ENCODE measurements at regions not wholly inside any gene's neighbourhood (a gene's known extent, or its start where the extent isn't known, plus 50 kb on each side); places are given as distances from the start of the nearest gene placed in this dataset.

- TF ChIP-seq CTCF (IDR thresholded peaks at IDR 0.05; ENCODE audit: low read depth, low read length) = no peak
- Histone ChIP-seq H3K27ac (no peak overlapping the region), H3K9me3 (ENCODE audit: low read depth) (no peaks in the 10 kb centered on the region), H3K4me1 (ENCODE audit: low read depth) (no peaks in the 10 kb centered on the region), H3K36me3 (no peaks in the 10 kb centered on the region), H3K27me3 (peaks cover 2% of the 10 kb centered on the region), H3K4me3 (no peak overlapping the region)
- DNase-seq (ENCODE audit: low read depth in 1 of 2, low spot score in 1 of 2) = no peak
Observed at GRCh38 chr20:48147311-48147710, 362.0 kb upstream of the SULF2 start.

GRCh38 chr20:48146877-48147276, 361.6 kb upstream of the SULF2 start:
- Histone ChIP-seq H3K9me3 (ENCODE audit: low read depth) (no peaks in the 10 kb centered on the region), H3K4me1 (ENCODE audit: low read depth) (no peaks in the 10 kb centered on the region), H3K27me3 (peaks cover 2% of the 10 kb centered on the region), H3K36me3 (no peaks in the 10 kb centered on the region), H3K4me3 (no peak overlapping the region), H3K27ac (no peak overlapping the region)
- no peak for DNase-seq (ENCODE audit: low read depth in 1 of 2, low spot score in 1 of 2)
- no peak for TF ChIP-seq CTCF (IDR thresholded peaks at IDR 0.05; ENCODE audit: low read depth, low read length)

- TF ChIP-seq CTCF (IDR thresholded peaks at IDR 0.05; ENCODE audit: low read depth, low read length) = no peak
- H3K4me1 ChIP-seq (ENCODE audit: low read depth) = no peaks in the 10 kb centered on the region
- H3K27me3 ChIP-seq = no peaks in the 10 kb centered on the region
Observed at GRCh38 chr20:48146308-48146707, 361.0 kb upstream of the SULF2 start.

GRCh38 chr20:48143435-48144081, 358.3 kb upstream of the SULF2 start:
- Histone ChIP-seq H3K9me3 (ENCODE audit: low read depth) (no peaks in the 10 kb centered on the region), H3K4me3 (no peak overlapping the region), H3K4me1 (ENCODE audit: low read depth) (no peaks in the 10 kb centered on the region), H3K27ac (no peak overlapping the region), H3K27me3 (no peaks in the 10 kb centered on the region), H3K36me3 (no peaks in the 10 kb centered on the region)
- DNase-seq (ENCODE audit: low read depth in 1 of 2, low spot score in 1 of 2) = no peak
- TF ChIP-seq CTCF (IDR thresholded peaks at IDR 0.05; ENCODE audit: low read depth, low read length) = no peak

More at GRCh38 chr20:48146308-48146707, 361.0 kb upstream of the SULF2 start:
- Histone ChIP-seq H3K9me3 (ENCODE audit: low read depth) (no peaks in the 10 kb centered on the region), H3K4me3 (no peak overlapping the region), H3K36me3 (no peaks in the 10 kb centered on the region), H3K27ac (no peak overlapping the region)
- DNase-seq (ENCODE audit: low read depth in 1 of 2, low spot score in 1 of 2) = no peak

GRCh38 chr20:48142516-48142773, 357.2 kb upstream of the SULF2 start:
- Histone ChIP-seq H3K36me3 (no peaks in the 10 kb centered on the region), H3K4me1 (ENCODE audit: low read depth) (no peaks in the 10 kb centered on the region), H3K27me3 (no peaks in the 10 kb centered on the region), H3K4me3 (no peak overlapping the region), H3K9me3 (ENCODE audit: low read depth) (no peaks in the 10 kb centered on the region), H3K27ac (no peak overlapping the region)
- DNase-seq (ENCODE audit: low read depth in 1 of 2, low spot score in 1 of 2) = no peak
- TF ChIP-seq CTCF (IDR thresholded peaks at IDR 0.05; ENCODE audit: low read depth, low read length) = no peak
